GM10266 (cell line): ENCODE measurements at regions not wholly inside any gene's neighbourhood (a gene's known extent, or its start where the extent isn't known, plus 50 kb on each side); places are given as distances from the start of the nearest gene placed in this dataset.

Source experiments
- DNase-seq: peaks from one replicate; pipeline ENCODE4 v3.0.0; 2012; ENCODE audit errors: extremely low spot score
- CTCF ChIP-seq: IDR thresholded peaks from 2 replicates; pipeline ENCODE4 v1.5.1; 2012; ENCODE audit warnings: mild to moderate bottlenecking, low read depth; ENCODE audit not compliant: control insufficient read depth, insufficient read depth; ENCODE audit errors: missing control alignments

GRCh38 chr3:118587847-118588246 lies 446.8 kb downstream of the IGSF11 start:
- DNase-seq = no peak
- no peak for TF ChIP-seq CTCF

GRCh38 chr3:118593277-118593670 lies 441.4 kb downstream of the IGSF11 start:
- no peak for TF ChIP-seq CTCF
- DNase-seq = no peak

GRCh38 chr3:118597184-118597583 lies 437.5 kb downstream of the IGSF11 start:
- TF ChIP-seq CTCF = no peak
- no peak for DNase-seq

GRCh38 chr3:118607915-118608820 lies 426.5 kb downstream of the IGSF11 start:
- no peak for TF ChIP-seq CTCF
- no peak for DNase-seq

GRCh38 chr3:118618247-118619040 lies 416.2 kb downstream of the IGSF11 start:
- DNase-seq = no peak
- no peak for TF ChIP-seq CTCF

GRCh38 chr3:118626453-118626852 lies 408.2 kb downstream of the IGSF11 start:
- no peak for DNase-seq

More at GRCh38 chr3:118626453-118626852, 408.2 kb downstream of the IGSF11 start:
- no peak for TF ChIP-seq CTCF
